H1 (cell line): ENCODE measurements at regions not wholly inside any gene's neighbourhood (a gene's known extent, or its start where the extent isn't known, plus 50 kb on each side); places are given as distances from the start of the nearest gene placed in this dataset.

ENCODE experiments used
- CTCF ChIA-PET: fragments of 300-600 bp; sonication (Branson Sonifier 250); formaldehyde crosslinking; loops from one replicate; lab custom pipeline; 2021; ENCODE audit not compliant: partially characterized antibody; lab: Charles Lee
- POLR2A ChIA-PET: fragments of 300-600 bp; sonication (Branson Sonifier 250); formaldehyde crosslinking; loops from one replicate; lab custom pipeline; 2021; ENCODE audit warnings: inconsistent platforms; ENCODE audit not compliant: partially characterized antibody; lab: Charles Lee
- DNase-seq, 2 experiments: peaks; one replicate each; pipeline versions ENCODE4 v3.0.0 to v3.0.0-alpha.2; 2010 to 2022; ENCODE audit warnings: low spot score in 2 of 2, low read depth in 1 of 2, mixed read lengths in 1 of 2
- FAIRE-seq: peaks from 2 replicates; lab custom pipeline; 2011; peaks lifted over from hg19 to GRCh38; lab: Jason Lieb, UNC
- H2AFZ ChIP-seq: 2 replicates; pipeline ENCODE4 v1.8.1; 2012; ENCODE audit warnings: low read length, inconsistent platforms
- H2AK5ac ChIP-seq: 2 replicates; pipeline ENCODE4 v1.6.1; 2013; ENCODE audit warnings: low read depth, low read length
- H2BK120ac ChIP-seq: replicated peaks from 2 replicates; pipeline ENCODE3; 2013; ENCODE audit warnings: low read depth, low read length, inconsistent platforms
- H2BK12ac ChIP-seq: 2 replicates; pipeline ENCODE4 v1.6.1; 2013; ENCODE audit warnings: low read depth, low read length
- H2BK15ac ChIP-seq: 2 replicates; pipeline ENCODE4 v1.6.1; 2013; ENCODE audit warnings: low read length
- H2BK20ac ChIP-seq: 2 replicates; pipeline ENCODE4 v1.6.1; 2013; ENCODE audit warnings: low read length
- H2BK5ac ChIP-seq: 2 replicates; pipeline ENCODE4 v1.6.1; 2013; ENCODE audit warnings: low read depth, low read length
- H3K14ac ChIP-seq: 2 replicates; pipeline ENCODE4 v1.6.1; 2013; ENCODE audit warnings: inconsistent platforms; ENCODE audit not compliant: insufficient read length
- H3K18ac ChIP-seq: 2 replicates; pipeline ENCODE4 v1.6.1; 2013; ENCODE audit warnings: low read length; ENCODE audit errors: extremely low read depth
- H3K23ac ChIP-seq: 2 replicates; pipeline ENCODE4 v1.6.1; 2013; ENCODE audit warnings: inconsistent platforms; ENCODE audit not compliant: insufficient read length
- H3K23me2 ChIP-seq: 2 replicates; pipeline ENCODE4 v1.6.1; 2013; ENCODE audit warnings: low read depth, low read length
- H3K27ac ChIP-seq: 2 replicates; pipeline ENCODE4 v1.6.1; 2011; ENCODE audit warnings: low read depth, low read length, inconsistent platforms
- H3K27me3 ChIP-seq, 4 experiments: replicated peaks in 1 of 4; 1 replicate in 1 of 4; 2 replicates in 3 of 4; pipeline versions ENCODE4 v1.6.1 to v1.8.1; 2011 to 2013; ENCODE audit warnings: low read length in 3 of 4, mild to moderate bottlenecking in 3 of 4, inconsistent platforms in 2 of 4, mixed read lengths in 2 of 4, moderate library complexity in 1 of 4; ENCODE audit not compliant: control insufficient read depth in 3 of 4, insufficient read depth in 3 of 4; ENCODE audit errors: extremely low read depth in 1 of 4
- H3K36me3 ChIP-seq, 4 experiments: 2 replicates each; pipeline versions ENCODE4 v1.6.1 to v1.8.1; 2011 to 2013; ENCODE audit warnings: mild to moderate bottlenecking in 4 of 4, low read length in 3 of 4, moderate library complexity in 2 of 4, control low read depth in 1 of 4, inconsistent platforms in 1 of 4; ENCODE audit not compliant: insufficient read depth in 4 of 4, control insufficient read depth in 2 of 4
- H3K4ac ChIP-seq: replicated peaks from 2 replicates; pipeline ENCODE3; 2013; ENCODE audit warnings: low read length, low read depth, mixed read lengths, inconsistent platforms; ENCODE audit not compliant: insufficient read length
- H3K4me1 ChIP-seq, 4 experiments: replicated peaks in 1 of 4; 1 replicate in 1 of 4; 2 replicates in 3 of 4; pipeline versions ENCODE4 v1.6.1 to v1.8.1; 2011 to 2013; ENCODE audit warnings: low read length in 3 of 4, inconsistent platforms in 2 of 4, mixed read lengths in 1 of 4; ENCODE audit not compliant: insufficient read depth in 4 of 4, control insufficient read depth in 3 of 4
- H3K4me2 ChIP-seq, 2 experiments: 2 replicates each; pipeline versions ENCODE4 v1.6.1 to v1.8.1; 2011 to 2013; ENCODE audit warnings: low read depth in 2 of 2, low read length in 2 of 2, control low read depth in 1 of 2, inconsistent platforms in 1 of 2, mild to moderate bottlenecking in 1 of 2; ENCODE audit not compliant: insufficient read depth in 1 of 2
- H3K4me3 ChIP-seq, 4 experiments: fragments of 200-600, 300-600 bp in 1 of 4; sonication (generic), shearing (Covaris generic), sonication (Bioruptor Twin) in 1 of 4; 2 replicates each; pipeline versions ENCODE4 v1.5.1 to v1.8.1; 2011 to 2016; ENCODE audit warnings: low read length in 4 of 4, low read depth in 3 of 4, control low read depth in 2 of 4, inconsistent platforms in 2 of 4, mild to moderate bottlenecking in 2 of 4, mixed read lengths in 1 of 4, moderate library complexity in 1 of 4; ENCODE audit not compliant: insufficient read depth in 2 of 4; ENCODE audit errors: extremely low read depth in 1 of 4
- H3K56ac ChIP-seq: replicated peaks from 2 replicates; pipeline ENCODE3; 2013; ENCODE audit warnings: low read depth, mild to moderate bottlenecking, mixed read lengths, low read length, inconsistent platforms; ENCODE audit not compliant: insufficient read length
- H3K79me1 ChIP-seq: 2 replicates; pipeline ENCODE4 v1.6.1; 2013; ENCODE audit warnings: low read depth, low read length, control low read depth
- H3K79me2 ChIP-seq, 2 experiments: 2 replicates each; pipeline versions ENCODE4 v1.6.1 to v1.8.1; 2012 to 2013; ENCODE audit warnings: low read length in 2 of 2, mild to moderate bottlenecking in 2 of 2, inconsistent platforms in 1 of 2; ENCODE audit not compliant: insufficient read depth in 2 of 2, control insufficient read depth in 1 of 2
- H3K9ac ChIP-seq, 4 experiments: replicated peaks in 1 of 4; 1 replicate in 1 of 4; 2 replicates in 3 of 4; pipeline versions ENCODE4 v1.6.1 to v1.8.1; 2011 to 2013; ENCODE audit warnings: low read depth in 3 of 4, low read length in 3 of 4, control low read depth in 2 of 4, mild to moderate bottlenecking in 2 of 4, moderate library complexity in 2 of 4, inconsistent platforms in 1 of 4; ENCODE audit errors: extremely low read depth in 1 of 4
- H3K9me3 ChIP-seq, 2 experiments: 2 replicates each; pipeline versions ENCODE4 v1.6.1 to v1.8.1; 2012 to 2013; ENCODE audit warnings: mild to moderate bottlenecking in 2 of 2, moderate library complexity in 2 of 2, control low read depth in 1 of 2, inconsistent platforms in 1 of 2, low read depth in 1 of 2, low read length in 1 of 2, mixed read lengths in 1 of 2; ENCODE audit not compliant: insufficient read depth in 2 of 2
- H4K20me1 ChIP-seq, 2 experiments: replicated peaks in 1 of 2; 2 replicates each; pipeline versions ENCODE3 to v1.8.1; 2011 to 2013; ENCODE audit warnings: inconsistent platforms in 2 of 2, low read length in 2 of 2, mild to moderate bottlenecking in 1 of 2; ENCODE audit not compliant: insufficient read depth in 2 of 2, control insufficient read depth in 1 of 2
- H4K5ac ChIP-seq: 2 replicates; pipeline ENCODE4 v1.6.1; 2013; ENCODE audit warnings: low read length, low read depth, mixed read lengths, inconsistent platforms; ENCODE audit not compliant: insufficient read length
- H4K8ac ChIP-seq: 2 replicates; pipeline ENCODE4 v1.8.0; 2013; ENCODE audit warnings: mild to moderate bottlenecking, moderate library complexity, low read length, inconsistent platforms; ENCODE audit not compliant: insufficient read depth; ENCODE audit errors: extremely low read depth
- H4K91ac ChIP-seq: replicated peaks from 2 replicates; pipeline ENCODE3; 2013; ENCODE audit warnings: low read length, mixed read lengths, inconsistent platforms; ENCODE audit not compliant: insufficient read length
- CBX8 ChIP-seq: fragments of 300-800, 300-1000 bp; sonication (generic); IDR thresholded peaks from 2 replicates; pipeline ENCODE4 v1.7.1; 2016; ENCODE audit warnings: low read depth, low read length, borderline replicate concordance
- CTBP2 ChIP-seq: IDR thresholded peaks from 2 replicates; pipeline ENCODE4 v1.7.0; 2011; ENCODE audit warnings: borderline replicate concordance, mild to moderate bottlenecking, moderate library complexity, mixed read lengths, low read length; ENCODE audit not compliant: insufficient read depth, insufficient read length
- EGR1 ChIP-seq: IDR thresholded peaks from 2 replicates; pipeline ENCODE4 v1.6.1; 2011; ENCODE audit warnings: low read depth, low read length, borderline replicate concordance
- EZH2 ChIP-seq: fragments of 200-600 bp; sonication (generic); IDR thresholded peaks from 2 replicates; pipeline ENCODE4 v1.7.1; 2012; ENCODE audit warnings: low read depth, mild to moderate bottlenecking, moderate library complexity, low read length, inconsistent platforms; ENCODE audit not compliant: severe bottlenecking
- JUND ChIP-seq: IDR thresholded peaks from 2 replicates; pipeline ENCODE4 v1.6.1; 2011; ENCODE audit warnings: mild to moderate bottlenecking, improper control_type of control experiment, low read length
- KDM1A ChIP-seq: fragments of 200-600, 300-600 bp; sonication (generic); IDR thresholded peaks from 2 replicates; pipeline ENCODE4 v1.7.1; 2016; ENCODE audit warnings: mild to moderate bottlenecking, low read length, borderline replicate concordance
- RXRA ChIP-seq: IDR thresholded peaks from 2 replicates; pipeline ENCODE4 v1.6.1; 2011; ENCODE audit warnings: low read depth, mild to moderate bottlenecking, low read length, moderate library complexity; ENCODE audit not compliant: insufficient read depth
- SIRT6 ChIP-seq: IDR thresholded peaks from one replicate; pipeline ENCODE4 v1.7.1; 2012; ENCODE audit warnings: low read length, inconsistent platforms
- SP1 ChIP-seq: IDR thresholded peaks from 2 replicates; pipeline ENCODE4 v1.6.1; 2011; ENCODE audit warnings: low read depth, low read length
- SP2 ChIP-seq: IDR thresholded peaks from 2 replicates; pipeline ENCODE4 v1.6.1; 2012; ENCODE audit warnings: mild to moderate bottlenecking, low read length, inconsistent platforms
- WGBS, 2 experiments: shearing (Covaris generic) in 1 of 2; methylation state at CpG; one replicate each; pipeline versions ENCODE4 v1.1.6 to v1.1.7; 2013 to 2015; ENCODE audit warnings: low lambda C conversion rate in 2 of 2, mixed read lengths in 2 of 2, inconsistent platforms in 1 of 2, low coverage in 1 of 2, missing lambda C conversion rate in 1 of 2; ENCODE audit not compliant: insufficient replicate concordance in 2 of 2, insufficient coverage in 1 of 2, insufficient read length in 1 of 2; ENCODE audit errors: extremely low coverage in 1 of 2, missing lambda C conversion rate in 1 of 2; 5-methylcytosine and 5-hydroxymethylcytosine counted together
- TF ChIP-seq, protein P1 (sequence below), 3 experiments: IDR thresholded peaks; 1 replicate in 2 of 3; 2 replicates in 1 of 3; pipeline versions ENCODE4 v1.5.1 to v1.6.1; 2011; ENCODE audit warnings: low read length in 3 of 3, mild to moderate bottlenecking in 3 of 3, inconsistent platforms in 2 of 3, low read depth in 1 of 3, moderate library complexity in 1 of 3; ENCODE audit not compliant: insufficient read depth in 1 of 3; ENCODE audit errors: control extremely low read depth in 1 of 3
- TF ChIP-seq, protein P2 (sequence below): IDR thresholded peaks from 2 replicates; pipeline ENCODE4 v1.6.1; 2011; ENCODE audit warnings: low read length, improper control_type of control experiment

DNA sequence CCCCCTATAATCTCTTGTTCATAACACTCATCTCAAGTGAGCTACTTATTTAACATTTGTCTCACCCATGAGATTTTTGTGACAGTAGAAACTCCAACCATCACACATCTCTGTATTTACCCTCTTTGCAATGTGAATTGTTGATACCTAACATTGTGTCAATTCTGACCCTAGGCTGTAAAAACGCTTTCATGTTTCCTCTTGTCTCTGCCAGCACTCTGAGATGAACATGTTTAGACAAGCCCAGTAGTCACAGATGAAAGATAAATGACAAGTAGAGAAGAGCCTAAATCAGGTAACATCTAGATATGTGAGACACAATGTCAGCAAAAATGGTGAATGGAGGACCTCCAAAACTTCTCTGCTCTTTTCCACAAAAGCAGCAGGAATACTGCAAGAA is 1254.5 kb upstream of the GOT2 start:
- CTCF ChIA-PET = no interaction called here
- H3K23ac ChIP-seq = no peak overlapping the region
- H4K91ac ChIP-seq = no peak overlapping the region
- no peaks in the 10 kb centered on the region; the same call in 1 of the 2 replicates for H3K23me2 ChIP-seq
- H2AFZ ChIP-seq = no peak overlapping the region
- H2BK120ac ChIP-seq = no peak overlapping the region
- no peaks in the 10 kb centered on the region for H3K79me2 ChIP-seq
- H4K8ac ChIP-seq = no peak overlapping the region
- no peak overlapping the region for H3K4me3 ChIP-seq
- H3K79me1 ChIP-seq = no peaks in the 10 kb centered on the region
- H3K36me3 ChIP-seq = no peaks in the 10 kb centered on the region
- no peak overlapping the region for H3K14ac ChIP-seq
- FAIRE-seq (no peak), DNase-seq (no peak)
- no peak overlapping the region for H3K4ac ChIP-seq
- H2BK12ac ChIP-seq = no peak overlapping the region
- H4K5ac ChIP-seq = no peak overlapping the region
- no peak overlapping the region for H2AK5ac ChIP-seq
- H3K27ac ChIP-seq = no peak overlapping the region
- POLR2A ChIA-PET = no interaction called here
- H3K27me3 ChIP-seq = no peaks in the 10 kb centered on the region
- H3K9me3 ChIP-seq = peaks cover 0 to 4% of the 10 kb centered on the region in 2 experiments; a peak in 1 of 4 replicates
- H4K20me1 ChIP-seq = no peaks in the 10 kb centered on the region
- H2BK15ac ChIP-seq = no peak overlapping the region
- H2BK20ac ChIP-seq = no peak overlapping the region
- H3K56ac ChIP-seq = no peak overlapping the region
- no peak overlapping the region for H3K18ac ChIP-seq
- H3K9ac ChIP-seq = no peak overlapping the region
- no peaks in the 10 kb centered on the region for H3K4me1 ChIP-seq
- WGBS, 2 experiments = 92% methylated on average over 1 of the region's 1 CpG; no CpG with 5 or more reads in 1 of the 2 experiments
- H2BK5ac ChIP-seq = no peak overlapping the region
- H3K4me2 ChIP-seq = no peak overlapping the region
- TF ChIP-seq RXRA (no peak), SIRT6 (no peak), KDM1A (no peak), SP1 (no peak), SP2 (no peak), CBX8 (no peak), EZH2 (no peak), JUND (no peak), CTBP2 (no peak), EGR1 (no peak)
- TF ChIP-seq, protein P1, sequence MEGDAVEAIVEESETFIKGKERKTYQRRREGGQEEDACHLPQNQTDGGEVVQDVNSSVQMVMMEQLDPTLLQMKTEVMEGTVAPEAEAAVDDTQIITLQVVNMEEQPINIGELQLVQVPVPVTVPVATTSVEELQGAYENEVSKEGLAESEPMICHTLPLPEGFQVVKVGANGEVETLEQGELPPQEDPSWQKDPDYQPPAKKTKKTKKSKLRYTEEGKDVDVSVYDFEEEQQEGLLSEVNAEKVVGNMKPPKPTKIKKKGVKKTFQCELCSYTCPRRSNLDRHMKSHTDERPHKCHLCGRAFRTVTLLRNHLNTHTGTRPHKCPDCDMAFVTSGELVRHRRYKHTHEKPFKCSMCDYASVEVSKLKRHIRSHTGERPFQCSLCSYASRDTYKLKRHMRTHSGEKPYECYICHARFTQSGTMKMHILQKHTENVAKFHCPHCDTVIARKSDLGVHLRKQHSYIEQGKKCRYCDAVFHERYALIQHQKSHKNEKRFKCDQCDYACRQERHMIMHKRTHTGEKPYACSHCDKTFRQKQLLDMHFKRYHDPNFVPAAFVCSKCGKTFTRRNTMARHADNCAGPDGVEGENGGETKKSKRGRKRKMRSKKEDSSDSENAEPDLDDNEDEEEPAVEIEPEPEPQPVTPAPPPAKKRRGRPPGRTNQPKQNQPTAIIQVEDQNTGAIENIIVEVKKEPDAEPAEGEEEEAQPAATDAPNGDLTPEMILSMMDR (IDR thresholded peaks at IDR 0.05; ENCODE audit: control extremely low read depth in 1 of 3, insufficient read depth in 1 of 3, low read depth in 1 of 3, low read length in 3 of 3) = no peak
- TF ChIP-seq, protein P2, sequence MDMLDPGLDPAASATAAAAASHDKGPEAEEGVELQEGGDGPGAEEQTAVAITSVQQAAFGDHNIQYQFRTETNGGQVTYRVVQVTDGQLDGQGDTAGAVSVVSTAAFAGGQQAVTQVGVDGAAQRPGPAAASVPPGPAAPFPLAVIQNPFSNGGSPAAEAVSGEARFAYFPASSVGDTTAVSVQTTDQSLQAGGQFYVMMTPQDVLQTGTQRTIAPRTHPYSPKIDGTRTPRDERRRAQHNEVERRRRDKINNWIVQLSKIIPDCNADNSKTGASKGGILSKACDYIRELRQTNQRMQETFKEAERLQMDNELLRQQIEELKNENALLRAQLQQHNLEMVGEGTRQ = no peak
